Fibroblast of peridontal ligament (primary cell): ENCODE measurements at regions not wholly inside any gene's neighbourhood (a gene's known extent, or its start where the extent isn't known, plus 50 kb on each side); places are given as distances from the start of the nearest gene placed in this dataset.

Experiments used
- DNase-seq: peaks from one replicate; pipeline ENCODE4 v3.0.0-alpha.2; 2010; ENCODE audit errors: extremely low read depth

DNA sequence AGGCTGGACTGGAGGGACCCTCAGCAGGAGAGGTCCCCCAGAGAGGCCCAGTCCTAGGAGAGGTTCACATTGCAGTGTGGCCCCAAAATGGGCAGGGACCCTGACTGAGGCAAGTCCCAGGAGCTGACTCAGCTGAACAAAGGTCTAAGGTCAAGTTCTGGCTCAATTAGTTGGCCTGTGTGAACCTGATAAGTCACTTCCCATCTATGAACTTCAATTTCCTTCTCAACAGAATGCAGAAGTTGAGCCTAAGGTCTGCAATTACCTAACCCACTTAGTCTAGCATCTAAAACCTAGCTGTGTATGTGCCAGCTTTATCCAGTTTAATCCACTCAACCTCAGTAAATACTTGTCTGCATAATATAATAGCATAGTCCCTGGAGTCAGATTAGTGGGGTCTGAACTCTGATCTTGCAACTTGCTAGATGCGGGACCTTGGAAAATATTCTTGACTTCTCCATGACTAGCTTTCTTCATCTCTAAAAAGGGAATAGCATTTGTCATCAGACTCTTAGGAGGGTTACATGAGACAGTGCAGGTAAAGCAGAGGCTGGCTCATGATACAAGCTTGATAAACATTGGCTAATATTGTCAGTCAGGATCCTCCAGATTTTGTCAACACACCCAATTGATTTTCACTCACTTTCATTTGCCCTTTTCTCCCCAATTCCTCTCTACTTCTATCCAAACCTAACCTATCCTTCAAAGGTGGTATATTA is 465.5 kb downstream of the INSC start:
- no peak for DNase-seq

DNA sequence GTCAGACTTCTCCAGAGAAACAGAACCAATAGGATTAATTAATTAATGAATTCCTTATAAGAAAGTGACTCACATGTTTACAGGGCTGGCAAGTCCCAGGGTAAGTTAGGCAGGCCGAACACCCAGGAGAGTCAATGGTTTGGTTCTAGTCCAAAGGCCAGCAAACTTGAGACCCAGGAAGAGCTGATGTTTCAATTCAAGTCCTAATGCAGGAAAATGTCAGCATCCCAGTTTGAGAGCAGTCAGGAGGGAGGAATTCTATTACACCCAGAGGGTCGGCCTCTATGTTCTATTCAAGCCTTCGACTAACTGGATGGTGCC is 466.0 kb downstream of the INSC start:
- no peak for DNase-seq

- no peak for DNase-seq
These were observed 469.4 kb downstream of the INSC start for GRCh38 chr11:15584158-15584557.

GRCh38 chr11:15585602-15586331 is 471.0 kb downstream of the INSC start:
- DNase-seq, result no peak

GRCh38 chr11:15586741-15587473 is 472.2 kb downstream of the INSC start:
- DNase-seq, result no peak

DNA sequence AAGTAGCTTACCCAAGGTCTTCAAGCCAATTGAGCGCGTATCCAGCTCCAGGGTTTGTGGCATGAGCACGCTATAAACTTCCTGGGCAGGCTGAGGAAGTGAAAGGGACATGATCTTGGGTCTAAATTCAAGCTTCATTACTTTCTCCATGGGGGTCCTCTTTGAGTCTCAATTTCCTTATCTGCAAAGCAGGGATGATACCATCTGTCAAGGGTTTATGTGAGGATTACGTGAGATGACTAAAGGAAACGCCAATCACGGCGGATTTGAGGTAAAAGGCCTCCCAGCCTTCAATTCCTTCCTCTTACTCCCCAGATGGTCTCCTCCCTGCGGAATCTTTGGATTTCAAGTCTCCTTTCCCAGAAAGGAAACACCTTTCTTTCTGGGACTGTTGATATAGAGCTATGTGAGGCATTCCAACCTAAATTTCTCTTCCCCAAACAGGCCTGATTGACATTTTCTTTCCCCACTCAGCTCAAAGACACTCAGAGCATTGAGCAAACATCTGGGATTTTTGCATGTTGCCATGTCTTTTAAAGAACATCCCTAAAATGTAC is 474.4 kb downstream of the INSC start:
- DNase-seq, result no peak

- DNase-seq, result peak; percentile 18
These were observed 475.4 kb downstream of the INSC start for GRCh38 chr11:15590132-15590531.

DNA sequence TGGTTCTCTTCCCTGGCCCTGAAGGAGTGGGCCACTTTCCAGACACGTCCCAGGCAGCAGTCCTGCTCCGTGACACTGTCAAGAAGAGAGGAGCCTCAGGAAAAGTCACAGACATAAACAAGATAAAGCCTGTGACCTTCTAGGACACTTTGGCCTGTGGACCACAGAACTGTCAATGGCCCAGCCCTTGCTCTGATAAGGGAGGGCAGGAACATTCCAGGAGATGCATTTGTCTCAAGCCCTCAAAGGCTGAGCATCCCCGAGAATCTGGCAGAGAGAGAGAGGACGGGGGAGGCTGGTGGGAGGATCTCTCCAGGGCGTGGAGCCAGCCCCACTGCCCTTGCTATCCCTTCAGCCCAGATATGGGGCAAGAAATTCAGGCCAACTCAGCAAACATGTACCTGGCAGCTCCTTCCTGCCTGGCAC is 476.4 kb downstream of the INSC start:
- DNase-seq, result no peak

DNA sequence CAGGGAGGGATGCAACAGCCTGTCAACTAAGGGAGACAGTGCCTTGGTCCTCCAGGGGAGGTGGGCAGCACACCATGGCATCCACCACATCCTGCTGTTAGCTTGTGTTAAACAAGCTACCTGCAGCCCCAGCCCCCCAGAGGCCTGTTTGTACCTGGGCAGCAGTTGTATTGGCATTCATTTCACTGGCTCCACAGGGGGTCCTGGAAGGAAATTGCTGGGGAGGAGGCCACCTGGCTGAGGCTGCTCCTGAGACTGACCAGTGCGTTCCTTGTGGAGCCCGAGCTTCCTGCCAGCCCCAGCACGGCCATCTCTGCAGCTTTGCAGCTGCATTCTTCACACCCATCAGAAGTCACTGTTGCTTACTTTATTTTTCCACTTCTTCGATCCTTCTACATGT is 479.9 kb downstream of the INSC start:
- no peak for DNase-seq

- DNase-seq, result no peak
These were observed 484.7 kb downstream of the INSC start for GRCh38 chr11:15599376-15599775.

DNA sequence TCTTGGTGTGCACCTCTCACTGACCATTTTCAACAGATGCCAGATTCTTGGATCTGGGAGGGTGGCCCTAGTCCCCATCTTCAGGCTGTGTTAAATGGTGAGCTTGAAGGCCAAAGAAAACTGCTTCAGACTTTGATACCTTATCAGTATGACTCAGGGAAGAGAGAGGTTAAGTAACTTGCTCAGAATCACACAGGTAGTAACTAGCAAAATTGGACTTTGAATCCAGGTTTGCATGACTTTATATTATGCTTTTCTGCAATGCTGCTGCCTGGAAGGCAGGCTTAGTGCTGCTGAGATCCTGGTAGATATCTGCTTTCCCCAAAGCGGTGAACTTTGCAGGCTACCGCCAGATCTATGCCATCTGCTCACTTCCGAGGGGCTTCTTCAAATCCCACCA is 487.3 kb downstream of the INSC start:
- no peak for DNase-seq

DNA sequence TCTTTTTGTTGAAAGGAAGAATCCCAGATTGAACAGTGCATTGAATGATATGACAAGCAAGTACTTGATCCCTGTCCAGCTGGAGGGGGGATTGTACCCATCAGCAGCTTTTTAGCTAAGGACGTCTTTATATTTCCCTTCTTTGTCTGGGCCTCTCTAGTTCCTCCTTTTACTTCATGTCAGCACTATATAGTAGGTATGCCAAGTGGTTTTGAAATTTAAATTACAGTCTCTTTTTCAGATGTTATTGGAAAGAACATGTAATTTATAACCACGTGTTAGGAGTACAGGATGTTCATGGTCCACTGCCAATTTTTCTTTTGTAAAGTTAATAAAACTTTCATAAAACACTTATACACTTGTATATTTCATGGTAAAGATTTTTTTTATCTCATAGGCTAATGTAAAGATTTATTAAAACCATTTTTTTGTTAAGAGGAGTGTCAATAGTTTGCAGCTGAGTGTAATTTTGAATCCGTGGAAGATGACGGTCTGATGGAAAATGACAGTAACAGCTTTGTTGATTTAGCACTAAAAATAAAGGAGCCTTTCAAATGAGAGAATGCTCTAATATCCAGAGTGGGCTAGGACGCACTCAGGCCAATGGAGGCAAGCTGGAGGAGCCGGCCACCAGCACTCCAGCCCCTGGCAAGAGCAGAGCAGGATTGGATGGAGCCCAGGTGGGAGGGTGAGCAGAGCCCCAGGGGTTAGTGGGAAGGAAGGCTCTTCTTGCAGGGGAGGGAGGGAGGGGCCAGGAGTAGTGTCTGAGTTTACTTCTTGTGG is 488.3 kb downstream of the INSC start:
- DNase-seq, result no peak

DNA sequence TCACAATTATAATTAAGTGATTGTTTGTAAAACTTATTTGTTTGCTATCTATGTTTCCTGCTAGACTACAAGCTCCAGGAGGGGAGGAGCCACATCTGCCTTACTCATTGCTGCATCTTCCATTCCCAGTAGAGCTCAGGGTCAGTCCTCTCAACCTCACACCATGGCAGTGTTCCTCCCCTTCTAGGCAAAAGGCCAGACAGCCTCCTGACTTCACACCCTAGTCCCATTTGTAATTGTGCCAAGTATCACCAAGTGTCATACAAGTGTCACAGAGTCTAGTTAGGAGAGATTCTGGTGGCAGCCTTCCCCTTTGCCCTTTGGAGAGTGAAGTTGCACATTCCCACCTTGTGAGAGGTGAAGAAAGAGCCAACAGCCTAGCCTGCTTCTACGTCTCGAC is 490.4 kb downstream of the INSC start:
- DNase-seq, result no peak

DNA sequence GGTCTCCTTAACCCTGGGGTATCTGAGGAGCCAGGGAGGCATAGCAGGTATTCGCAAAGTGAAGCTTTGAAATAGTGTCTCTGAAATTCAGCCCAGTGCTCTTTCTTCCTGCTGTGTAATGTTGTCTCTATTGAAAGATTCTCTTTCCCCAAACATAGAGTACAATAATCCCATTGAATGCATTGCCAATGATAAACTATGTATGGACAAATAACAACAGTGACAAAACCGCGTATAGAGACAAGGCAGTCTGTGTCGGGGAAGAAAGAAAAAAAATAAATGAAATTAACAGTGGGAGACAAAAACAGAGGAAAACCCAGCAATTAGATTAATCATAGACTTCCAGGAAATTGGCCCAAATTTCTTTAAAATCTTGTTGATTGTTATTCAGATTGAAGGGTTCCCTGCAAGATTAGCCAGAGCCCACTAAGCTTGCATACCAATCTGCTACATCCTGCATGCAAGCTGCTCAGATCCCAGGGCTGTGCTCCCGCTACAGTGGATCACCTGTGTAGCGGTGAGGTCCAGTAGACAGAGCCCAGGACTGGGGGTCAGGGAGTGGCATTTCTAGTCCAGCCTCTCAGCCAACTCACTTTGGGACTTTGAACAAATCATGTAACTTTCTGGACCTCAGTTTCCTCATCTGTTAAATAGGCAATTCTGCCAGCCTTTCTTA is 492.8 kb downstream of the INSC start:
- no peak for DNase-seq

GRCh38 chr11:15609445-15609844 is 494.7 kb downstream of the INSC start:
- no peak for DNase-seq

DNA sequence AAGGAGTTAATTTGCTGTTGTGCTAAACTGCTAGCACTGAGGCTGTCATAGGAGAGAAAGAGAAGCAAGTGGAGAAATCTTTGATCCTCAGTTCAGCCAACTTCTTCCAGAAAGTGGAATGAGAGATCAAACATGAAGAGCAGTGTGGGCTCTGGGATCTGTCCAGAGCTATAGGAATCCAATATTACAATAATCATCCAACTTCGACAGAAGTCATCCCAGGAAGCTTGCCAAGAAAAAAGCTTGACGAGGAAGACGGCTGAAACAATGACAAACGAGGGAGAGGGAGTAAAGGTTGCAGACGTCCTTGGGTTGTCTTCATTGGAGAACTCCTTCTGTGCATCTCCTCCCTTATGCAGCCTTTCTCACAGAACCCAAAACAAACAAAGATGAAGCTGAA is 496.2 kb downstream of the INSC start:
- DNase-seq, result no peak

DNA sequence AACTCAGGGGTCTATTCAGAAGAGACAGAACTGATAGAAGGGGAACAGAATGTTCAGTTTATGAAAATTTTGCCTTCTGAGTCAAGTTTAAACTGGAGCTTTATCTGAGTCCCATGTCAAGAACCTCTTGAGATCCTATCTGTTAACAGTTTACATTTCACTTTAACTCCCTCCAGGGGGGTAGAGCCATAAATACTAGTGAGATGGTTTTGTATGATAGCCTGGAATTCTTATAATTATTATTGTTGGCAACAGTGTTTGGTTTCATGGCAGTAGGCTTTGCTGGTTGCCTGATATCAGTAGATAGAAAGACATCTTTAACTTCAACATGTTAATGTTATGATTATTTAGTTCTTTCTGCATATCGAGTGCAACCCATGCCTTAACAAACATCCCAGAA is 498.5 kb downstream of the INSC start:
- DNase-seq, result no peak

DNA sequence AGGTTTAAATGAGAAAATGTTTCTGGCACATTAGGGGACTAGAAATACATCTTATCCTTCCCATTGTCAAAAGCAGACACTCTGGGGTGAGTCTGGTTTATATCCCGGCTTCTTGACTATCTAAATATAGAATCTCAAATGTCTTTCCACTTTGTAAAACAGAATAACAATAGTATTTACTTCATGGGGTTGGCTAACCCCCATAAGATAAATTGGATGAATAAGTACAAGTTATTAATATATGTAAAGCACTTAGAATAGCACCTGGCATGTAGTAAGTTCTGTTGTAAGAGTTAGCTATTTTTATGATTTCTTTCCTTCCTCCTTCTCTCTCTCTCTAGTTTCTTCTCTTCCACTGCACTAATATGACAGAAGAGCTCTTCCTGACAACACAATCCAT is 499.1 kb downstream of the INSC start:
- no peak for DNase-seq

GRCh38 chr11:15615398-15616096 is 500.8 kb downstream of the INSC start:
- DNase-seq, result no peak
